Loucy (cell line): ENCODE measurements at regions not wholly inside any gene's neighbourhood (a gene's known extent, or its start where the extent isn't known, plus 50 kb on each side); places are given as distances from the start of the nearest gene placed in this dataset.

Source experiments
- H2AFZ ChIP-seq: fragments of 200-600 bp; sonication (generic); 2 replicates; pipeline ENCODE4 v1.6.0; 2016; ENCODE audit warnings: antibody characterized with exemption, mild to moderate bottlenecking, low read length, moderate library complexity
- H3F3A ChIP-seq: fragments of 200-600 bp; 2 replicates; pipeline ENCODE4 v1.6.0; 2016; ENCODE audit warnings: antibody characterized with exemption, low read depth, mild to moderate bottlenecking
- H3K27me3 ChIP-seq: fragments of 200-600 bp; sonication (generic); 2 replicates; pipeline ENCODE4 v1.6.1; 2014; ENCODE audit warnings: low read length, mild to moderate bottlenecking; ENCODE audit not compliant: insufficient read depth, poor library complexity, severe bottlenecking
- H3K36me3 ChIP-seq: fragments of 200-600 bp; sonication (generic); 2 replicates; pipeline ENCODE4 v1.6.1; 2016; ENCODE audit warnings: low read length; ENCODE audit not compliant: insufficient read depth
- H3K4me1 ChIP-seq: fragments of 200-600 bp; sonication (generic); 2 replicates; pipeline ENCODE4 v1.5.1; 2014; ENCODE audit warnings: low read length, mild to moderate bottlenecking; ENCODE audit not compliant: insufficient read depth, poor library complexity, severe bottlenecking
- H3K4me2 ChIP-seq: fragments of 200-600 bp; sonication (generic); 2 replicates; pipeline ENCODE4 v1.6.0; 2014; ENCODE audit warnings: antibody characterized with exemption, low read length, low read depth, mild to moderate bottlenecking; ENCODE audit not compliant: poor library complexity, severe bottlenecking
- H3K4me3 ChIP-seq: fragments of 200-600 bp; sonication (generic); 2 replicates; pipeline ENCODE4 v1.5.1; 2014; ENCODE audit warnings: low read length, mild to moderate bottlenecking, mixed read lengths; ENCODE audit not compliant: poor library complexity, severe bottlenecking
- H3K79me2 ChIP-seq: fragments of 200-600 bp; sonication (generic); 2 replicates; pipeline ENCODE4 v1.6.1; 2014; ENCODE audit warnings: low read length; ENCODE audit not compliant: insufficient read depth
- H3K9ac ChIP-seq: fragments of 200-600 bp; sonication (generic); 2 replicates; pipeline ENCODE4 v1.6.0; 2014; ENCODE audit warnings: mild to moderate bottlenecking, low read depth, low read length, moderate library complexity; ENCODE audit not compliant: poor library complexity, severe bottlenecking
- H3K9me2 ChIP-seq: fragments of 200-600 bp; sonication (generic); replicated peaks from 2 replicates; pipeline ENCODE4 v1.6.1; 2016; ENCODE audit warnings: low read depth, low read length, mixed read lengths
- H3K9me3 ChIP-seq: fragments of 200-600 bp; sonication (generic); 2 replicates; pipeline ENCODE4 v1.6.1; 2014; ENCODE audit warnings: mild to moderate bottlenecking, antibody characterized with exemption, low read length, low read depth; ENCODE audit not compliant: insufficient read depth
- H4K20me1 ChIP-seq: fragments of 200-600 bp; sonication (generic); 2 replicates; pipeline ENCODE4 v1.6.0; 2014; ENCODE audit warnings: antibody characterized with exemption, low read length, mild to moderate bottlenecking; ENCODE audit not compliant: insufficient read depth, poor library complexity, severe bottlenecking
- EZH2phosphoT487 ChIP-seq: fragments of 200-600 bp; IDR thresholded peaks from 2 replicates; pipeline ENCODE4 v1.6.1; 2018; ENCODE audit warnings: antibody characterized with exemption, mild to moderate bottlenecking, moderate library complexity, borderline replicate concordance
- TF ChIP-seq, protein P1 (sequence below): fragments of 200-600 bp; sonication (generic); conservative IDR thresholded peaks from 2 replicates; pipeline ENCODE4 v1.5.1; 2014; ENCODE audit warnings: mild to moderate bottlenecking, antibody characterized with exemption, low read length

DNA sequence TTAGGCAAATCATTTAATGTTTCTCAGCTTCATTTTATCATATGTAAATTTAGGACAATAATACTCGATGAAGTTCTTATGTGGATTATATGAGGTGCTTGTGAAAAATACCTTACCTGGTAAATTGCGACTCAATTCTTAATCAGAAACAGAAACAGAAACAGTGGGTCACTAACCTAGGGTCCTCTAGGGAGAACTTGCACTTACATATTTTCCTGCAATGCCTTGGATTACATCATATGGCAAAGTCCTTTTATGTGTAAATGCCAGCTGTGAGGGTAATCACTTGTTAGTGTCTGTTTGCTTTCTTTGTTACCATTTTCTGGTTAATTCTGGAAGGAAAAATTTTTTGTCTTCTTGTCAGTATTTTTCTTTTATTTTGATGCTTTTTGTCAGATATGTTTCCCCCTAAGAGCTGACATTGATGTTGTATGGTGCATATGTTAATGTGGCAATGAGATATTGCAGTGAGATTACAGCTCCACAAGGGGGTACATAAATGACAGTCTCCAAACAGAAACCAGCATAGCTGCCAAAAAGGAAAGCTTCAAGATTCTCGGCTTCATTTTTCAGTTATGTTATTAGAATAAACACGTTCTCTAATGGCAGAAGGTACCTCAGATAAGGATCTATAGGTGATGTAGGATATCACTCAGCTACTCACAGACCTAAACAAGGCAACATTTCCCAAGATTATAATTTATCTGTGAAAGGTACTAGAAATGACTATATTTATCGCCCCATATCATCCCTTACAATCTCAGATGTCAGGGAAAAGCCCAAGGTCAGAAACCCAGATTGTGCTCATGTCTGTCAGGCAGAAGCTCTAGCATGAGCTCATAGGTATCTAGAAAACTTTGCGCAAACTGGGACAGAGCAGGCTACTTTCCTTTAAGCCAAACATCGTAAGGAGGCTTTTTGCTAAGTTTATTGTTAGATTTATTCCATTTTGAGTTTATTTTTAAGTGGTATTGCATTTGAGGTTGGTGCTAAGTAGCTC, 119.9 kb downstream of the FASLG start:
- no peaks in the 10 kb centered on the region for H3K27me3 ChIP-seq
- no peaks in the 10 kb centered on the region for H4K20me1 ChIP-seq
- H3K9ac ChIP-seq = no peak overlapping the region
- H2AFZ ChIP-seq = peak overlapping the region; percentile 47
- H3K4me3 ChIP-seq = peak overlapping the region; percentile 7
- H3K36me3 ChIP-seq = no peaks in the 10 kb centered on the region
- H3K9me2 ChIP-seq = no peaks in the 10 kb centered on the region
- H3K4me2 ChIP-seq = peak overlapping the region; percentile 19
- H3F3A ChIP-seq = no peaks in the 10 kb centered on the region
- peaks cover 13% of the 10 kb centered on the region for H3K4me1 ChIP-seq
- no peaks in the 10 kb centered on the region for H3K9me3 ChIP-seq
- TF ChIP-seq EZH2phosphoT487 = no peak
- TF ChIP-seq, protein P1, sequence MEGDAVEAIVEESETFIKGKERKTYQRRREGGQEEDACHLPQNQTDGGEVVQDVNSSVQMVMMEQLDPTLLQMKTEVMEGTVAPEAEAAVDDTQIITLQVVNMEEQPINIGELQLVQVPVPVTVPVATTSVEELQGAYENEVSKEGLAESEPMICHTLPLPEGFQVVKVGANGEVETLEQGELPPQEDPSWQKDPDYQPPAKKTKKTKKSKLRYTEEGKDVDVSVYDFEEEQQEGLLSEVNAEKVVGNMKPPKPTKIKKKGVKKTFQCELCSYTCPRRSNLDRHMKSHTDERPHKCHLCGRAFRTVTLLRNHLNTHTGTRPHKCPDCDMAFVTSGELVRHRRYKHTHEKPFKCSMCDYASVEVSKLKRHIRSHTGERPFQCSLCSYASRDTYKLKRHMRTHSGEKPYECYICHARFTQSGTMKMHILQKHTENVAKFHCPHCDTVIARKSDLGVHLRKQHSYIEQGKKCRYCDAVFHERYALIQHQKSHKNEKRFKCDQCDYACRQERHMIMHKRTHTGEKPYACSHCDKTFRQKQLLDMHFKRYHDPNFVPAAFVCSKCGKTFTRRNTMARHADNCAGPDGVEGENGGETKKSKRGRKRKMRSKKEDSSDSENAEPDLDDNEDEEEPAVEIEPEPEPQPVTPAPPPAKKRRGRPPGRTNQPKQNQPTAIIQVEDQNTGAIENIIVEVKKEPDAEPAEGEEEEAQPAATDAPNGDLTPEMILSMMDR = peak; percentile 60
- H3K79me2 ChIP-seq = no peaks in the 10 kb centered on the region

DNA sequence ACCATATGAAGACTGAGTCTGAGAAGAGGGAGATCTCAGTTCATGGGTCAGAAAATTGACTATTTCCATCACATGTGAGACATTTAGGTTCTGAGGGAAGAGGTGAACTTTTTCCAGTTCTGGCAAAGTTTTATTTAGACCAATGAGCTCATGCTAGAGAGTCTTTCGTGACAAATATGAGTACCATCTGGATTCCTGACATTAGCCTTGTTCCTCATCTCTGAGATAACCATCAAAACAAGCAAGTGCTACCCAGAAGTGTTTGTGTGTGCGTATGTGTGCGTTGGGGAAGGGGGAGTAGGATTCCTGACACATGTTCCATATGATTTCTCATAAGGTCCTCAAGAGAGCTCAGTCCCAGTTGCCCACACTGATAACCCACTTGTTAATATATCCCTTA, 120.6 kb downstream of the FASLG start:
- peak overlapping the region; percentile 47 for H2AFZ ChIP-seq
- no peaks in the 10 kb centered on the region for H4K20me1 ChIP-seq
- no peak overlapping the region for H3K9ac ChIP-seq
- no peaks in the 10 kb centered on the region for H3K27me3 ChIP-seq
- peaks cover 13% of the 10 kb centered on the region for H3K4me1 ChIP-seq
- no peaks in the 10 kb centered on the region for H3K9me2 ChIP-seq
- no peaks in the 10 kb centered on the region for H3K79me2 ChIP-seq
- TF ChIP-seq, protein P1 = no peak
- no peak for TF ChIP-seq EZH2phosphoT487
- H3K36me3 ChIP-seq = no peaks in the 10 kb centered on the region
- H3K4me2 ChIP-seq = no peak overlapping the region
- no peaks in the 10 kb centered on the region for H3K9me3 ChIP-seq
- no peak overlapping the region for H3K4me3 ChIP-seq
- H3F3A ChIP-seq = no peaks in the 10 kb centered on the region

DNA sequence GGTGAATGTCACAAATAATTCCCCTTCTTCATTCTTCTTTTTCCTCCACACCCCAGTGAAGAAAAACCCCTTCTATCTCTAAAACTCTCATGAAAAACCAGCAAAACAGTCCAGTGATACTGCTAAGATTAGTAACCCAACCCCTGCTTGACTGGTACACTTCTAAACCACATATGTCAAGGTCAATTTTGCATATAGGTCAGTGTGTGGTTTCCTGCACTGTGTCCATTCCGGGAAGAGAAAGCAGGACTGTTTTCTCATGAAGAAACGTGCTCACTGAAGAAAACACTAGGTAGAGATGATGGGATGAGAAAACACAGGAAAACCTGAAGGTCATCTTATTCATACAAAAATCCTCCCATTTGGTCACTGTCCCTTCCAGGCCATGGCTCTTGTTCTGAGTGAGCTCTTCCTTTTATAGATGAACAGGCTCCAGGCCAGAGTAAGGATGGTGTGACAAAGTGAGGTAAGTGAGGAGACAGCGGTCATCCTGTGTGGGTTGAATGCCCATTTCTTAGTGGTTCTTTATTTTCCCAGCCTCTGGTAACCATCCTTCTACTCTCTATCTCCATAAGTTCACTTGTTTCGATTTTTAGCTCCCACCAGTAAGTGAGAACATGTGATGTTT, 122.7 kb downstream of the FASLG start:
- no peaks in the 10 kb centered on the region for H4K20me1 ChIP-seq
- H3K4me1 ChIP-seq = peaks cover 16% of the 10 kb centered on the region
- H3K36me3 ChIP-seq = no peaks in the 10 kb centered on the region
- no peak overlapping the region for H3K4me3 ChIP-seq
- H3K79me2 ChIP-seq = no peaks in the 10 kb centered on the region
- H2AFZ ChIP-seq = no peak overlapping the region
- H3K27me3 ChIP-seq = no peaks in the 10 kb centered on the region
- H3K9me3 ChIP-seq = no peaks in the 10 kb centered on the region
- no peak overlapping the region for H3K4me2 ChIP-seq
- H3K9ac ChIP-seq = no peak overlapping the region
- no peaks in the 10 kb centered on the region for H3F3A ChIP-seq
- no peaks in the 10 kb centered on the region for H3K9me2 ChIP-seq
- TF ChIP-seq, protein P1 = no peak
- no peak for TF ChIP-seq EZH2phosphoT487
